Stimulated activated naive CD8-positive, alpha-beta T cell treated with anti-CD3 and anti-CD28 coated beads, Interleukin-15, amount 100 ng/mL, for 72 hours (primary cell): ENCODE measurements at regions not wholly inside any gene's neighbourhood (a gene's known extent, or its start where the extent isn't known, plus 50 kb on each side); places are given as distances from the start of the nearest gene placed in this dataset.
"Not testable (repeated sequence)": the region's sequence is repeated elsewhere in the genome, so short reads cannot be mapped to it uniquely, and the experiment has no call there.

ENCODE experiments used
- ATAC-seq: fragments of 150-1000 bp; cut with Tn5 transposase; 2 replicates; pipeline ENCODE4 v1.10.0; 2021; ENCODE audit warnings: mild to moderate bottlenecking, moderate library complexity
- DNase-seq, 2 donors: peaks; one replicate each; pipeline ENCODE4 v3.0.0; 2021 to 2022
- H3K27ac Mint-ChIP-seq, 2 donors: one replicate each; pipeline ENCODE4 v1.8.0; 2022; ENCODE audit warnings: mild to moderate bottlenecking in 2 of 2, mixed read lengths in 2 of 2, moderate library complexity in 2 of 2
- H3K27me3 Mint-ChIP-seq: one replicate; pipeline ENCODE4 v1.8.0; 2022; ENCODE audit warnings: mixed read lengths
- H3K4me1 Mint-ChIP-seq: one replicate; pipeline ENCODE4 v1.8.0; 2022; ENCODE audit warnings: mild to moderate bottlenecking, mixed read lengths
- H3K4me3 Mint-ChIP-seq, 2 donors: one replicate each; pipeline ENCODE4 v1.8.0; 2022; ENCODE audit warnings: mild to moderate bottlenecking in 2 of 2, mixed read lengths in 2 of 2, moderate library complexity in 1 of 2
- H3K9me3 Mint-ChIP-seq, 2 donors: one replicate each; pipeline ENCODE4 v1.8.0; 2022; ENCODE audit warnings: mixed read lengths in 2 of 2

DNA sequence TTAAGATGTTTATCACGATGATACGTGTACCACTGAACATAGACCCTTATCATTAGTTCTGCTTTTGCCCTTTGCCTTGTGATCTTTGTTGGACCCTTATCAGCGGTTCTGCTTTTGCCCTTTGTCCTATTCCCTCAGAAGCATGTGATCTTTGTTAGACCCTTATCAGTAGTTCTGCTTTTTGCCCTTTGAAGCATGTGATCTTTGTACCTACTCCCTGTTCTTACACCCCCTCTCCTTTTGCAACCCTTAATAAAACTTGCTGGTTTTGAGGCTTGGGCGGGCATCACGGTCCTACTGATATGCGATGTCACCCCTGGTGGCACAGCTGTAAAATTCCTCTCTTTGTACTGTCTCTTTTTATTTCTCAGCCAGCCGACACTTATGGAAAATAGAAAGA, 117.0 kb downstream of the SDHAF3 start:
- H3K4me3 Mint-ChIP-seq, H3K27ac Mint-ChIP-seq, H3K4me1 Mint-ChIP-seq, ATAC-seq, DNase-seq: not testable (repeated sequence)
- Mint-ChIP-seq H3K9me3 (peaks cover 29 to 37% of the 10 kb centered on the region in 2 donors), H3K27me3 (peaks cover 13% of the 10 kb centered on the region)

DNA sequence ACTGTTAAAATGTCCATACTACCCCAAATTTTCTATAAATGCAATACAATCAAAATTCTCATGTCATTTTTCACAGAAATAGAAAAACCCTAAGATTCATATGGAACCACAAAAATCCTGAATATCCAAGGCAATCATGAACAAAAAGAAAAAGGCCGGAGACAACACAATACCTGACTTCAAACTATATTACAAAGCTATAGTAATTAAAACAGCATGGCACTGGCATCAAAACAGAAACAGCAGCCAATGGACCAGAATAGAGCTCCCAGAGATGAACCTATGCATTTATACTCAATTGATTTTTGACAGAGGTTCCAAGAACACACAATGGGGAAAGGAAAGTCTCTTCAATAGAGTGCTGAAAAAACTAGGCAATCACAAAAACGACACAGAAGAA, 128.8 kb downstream of the SDHAF3 start:
- peaks cover 5 to 16% of the 10 kb centered on the region in 2 donors for H3K9me3 Mint-ChIP-seq
- H3K4me3 Mint-ChIP-seq = no peak overlapping the region
- ATAC-seq (no peak), DNase-seq (no peak)
- no peaks in the 10 kb centered on the region for H3K4me1 Mint-ChIP-seq
- no peak overlapping the region for H3K27ac Mint-ChIP-seq
- H3K27me3 Mint-ChIP-seq = no peaks in the 10 kb centered on the region

DNA sequence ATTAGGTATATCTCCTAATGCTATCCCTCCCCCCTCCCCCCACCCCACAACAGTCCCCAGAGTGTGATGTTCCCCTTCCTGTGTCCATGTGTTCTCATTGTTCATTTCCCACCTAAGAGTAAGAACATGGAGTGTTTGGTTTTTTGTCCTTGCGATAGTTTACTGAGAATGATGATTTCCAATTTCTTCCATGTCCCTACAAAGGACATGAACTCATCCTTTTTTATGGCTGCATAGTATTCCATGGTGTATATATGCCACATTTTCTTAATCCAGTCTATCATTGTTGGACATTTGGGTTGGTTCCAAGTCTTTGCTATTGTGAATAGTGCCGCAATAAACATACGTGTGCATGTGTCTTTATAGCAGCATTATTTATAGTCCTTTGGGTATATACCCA, 140.7 kb downstream of the SDHAF3 start:
- not testable (repeated sequence) for H3K4me3 Mint-ChIP-seq

DNA sequence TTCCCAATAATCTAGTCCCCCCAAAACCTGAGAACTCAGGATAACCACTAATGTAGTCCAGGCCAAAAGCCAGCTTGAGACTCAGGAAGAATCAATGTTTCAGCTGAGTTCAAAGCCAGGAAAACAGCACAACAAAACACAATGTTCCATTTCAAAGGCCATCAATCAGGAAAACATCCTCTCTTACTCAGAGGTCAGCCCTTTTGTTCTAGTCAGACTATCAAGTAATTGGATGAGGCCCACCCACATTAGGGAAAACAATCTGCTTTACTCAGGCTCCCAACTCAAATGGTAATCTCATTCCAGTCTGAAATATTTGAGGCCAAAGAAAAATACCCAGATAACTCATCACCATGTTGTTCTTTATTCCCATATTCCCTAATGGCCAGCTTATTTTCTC, 152.2 kb downstream of the SDHAF3 start:
- Mint-ChIP-seq H3K27ac (no peak overlapping the region), H3K4me1 (no peaks in the 10 kb centered on the region), H3K27me3 (peaks cover 13% of the 10 kb centered on the region), H3K9me3 (no peaks in the 10 kb centered on the region), H3K4me3 (no peak overlapping the region)
- no peak for ATAC-seq
- DNase-seq = no peak

More for the DNA sequence above, 140.7 kb downstream of the SDHAF3 start:
- DNase-seq, H3K27ac Mint-ChIP-seq, H3K4me1 Mint-ChIP-seq, ATAC-seq, H3K27me3 Mint-ChIP-seq: not testable (repeated sequence)
- H3K9me3 Mint-ChIP-seq = peaks cover 0 to 12% of the 10 kb centered on the region in 2 donors

DNA sequence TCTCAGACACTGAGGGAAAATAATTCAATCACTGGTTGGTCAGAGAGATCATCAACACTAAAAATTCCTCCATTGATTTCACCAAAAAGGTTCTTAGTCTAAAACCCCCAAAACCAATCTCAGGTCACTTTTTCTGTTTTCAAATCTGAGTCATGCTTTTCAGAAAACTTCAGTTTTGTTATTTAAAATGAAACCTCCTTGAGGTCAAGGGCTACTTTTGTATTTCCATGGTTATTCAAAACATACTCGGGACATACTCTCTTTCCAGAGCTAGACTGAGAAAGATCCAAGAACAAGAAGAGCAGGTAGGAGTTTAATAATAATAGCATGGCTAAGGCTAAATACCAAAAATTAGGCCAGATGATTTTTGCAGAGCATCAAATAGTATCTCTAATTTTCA, 152.8 kb downstream of the SDHAF3 start:
- Mint-ChIP-seq H3K27me3 (peaks cover 13% of the 10 kb centered on the region), H3K9me3 (no peaks in the 10 kb centered on the region), H3K27ac (no peak overlapping the region), H3K4me1 (no peaks in the 10 kb centered on the region), H3K4me3 (no peak overlapping the region)
- no peak for ATAC-seq
- no peak for DNase-seq

DNA sequence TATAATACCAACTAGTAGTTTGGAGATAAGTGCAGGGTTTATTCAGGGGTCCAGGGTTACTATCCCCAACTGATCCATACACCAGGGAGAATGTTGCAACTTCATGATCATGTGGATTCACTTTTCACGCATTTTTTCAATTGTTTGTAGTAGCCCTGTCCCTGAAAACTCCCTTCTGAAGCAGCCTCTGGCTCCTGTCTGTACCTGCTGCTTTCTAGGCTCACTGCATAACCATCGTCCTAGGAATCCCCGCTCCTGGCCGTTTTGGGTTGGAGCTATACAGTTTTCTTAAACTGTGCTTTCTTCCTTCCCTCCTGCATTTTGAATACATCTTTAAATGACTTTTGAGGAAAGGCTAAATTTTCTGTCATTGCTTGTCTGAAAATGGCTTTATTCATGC, 154.1 kb downstream of the SDHAF3 start:
- peaks cover 13% of the 10 kb centered on the region for H3K27me3 Mint-ChIP-seq
- ATAC-seq (no peak), DNase-seq (no peak)
- H3K27ac Mint-ChIP-seq = no peak overlapping the region
- no peaks in the 10 kb centered on the region for H3K9me3 Mint-ChIP-seq
- H3K4me3 Mint-ChIP-seq = no peak overlapping the region
- H3K4me1 Mint-ChIP-seq = no peaks in the 10 kb centered on the region

DNA sequence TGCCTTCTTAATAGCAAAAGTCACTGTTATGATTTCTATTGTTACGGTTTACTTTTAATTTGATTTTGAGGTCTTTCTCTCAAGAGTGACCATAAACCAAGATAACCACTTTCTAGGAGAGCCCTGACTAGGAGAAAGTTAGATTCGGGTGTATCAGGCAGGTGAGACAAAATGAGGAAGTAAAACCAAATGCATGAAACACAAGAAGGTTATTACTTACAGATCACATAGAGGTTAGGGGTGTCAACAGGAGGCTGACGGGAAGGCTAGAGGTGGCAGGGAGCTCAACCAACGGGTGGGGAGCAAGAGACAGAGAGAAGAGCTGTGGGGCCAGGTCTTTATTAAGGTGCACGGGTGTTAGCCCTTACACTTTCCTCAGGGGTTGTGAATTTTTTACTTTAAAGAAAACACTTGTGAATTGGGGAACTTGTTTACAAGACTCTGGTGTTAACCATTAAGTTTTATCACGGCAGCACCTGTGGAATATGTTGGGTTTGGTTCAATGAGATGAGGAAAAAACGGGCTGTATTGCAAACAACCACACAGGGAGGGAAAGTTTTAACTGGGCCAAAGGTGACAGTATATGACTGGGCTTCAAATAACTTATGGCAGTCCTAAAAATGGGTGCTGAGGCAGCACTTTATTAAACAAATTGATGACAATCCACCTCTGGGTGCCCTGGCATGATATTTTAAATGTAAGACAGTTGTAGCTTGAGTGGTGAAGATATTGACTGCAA, 154.9 kb downstream of the SDHAF3 start:
- Mint-ChIP-seq H3K4me3 (no peak overlapping the region), H3K27me3 (peaks cover 13% of the 10 kb centered on the region), H3K9me3 (no peaks in the 10 kb centered on the region)

DNA sequence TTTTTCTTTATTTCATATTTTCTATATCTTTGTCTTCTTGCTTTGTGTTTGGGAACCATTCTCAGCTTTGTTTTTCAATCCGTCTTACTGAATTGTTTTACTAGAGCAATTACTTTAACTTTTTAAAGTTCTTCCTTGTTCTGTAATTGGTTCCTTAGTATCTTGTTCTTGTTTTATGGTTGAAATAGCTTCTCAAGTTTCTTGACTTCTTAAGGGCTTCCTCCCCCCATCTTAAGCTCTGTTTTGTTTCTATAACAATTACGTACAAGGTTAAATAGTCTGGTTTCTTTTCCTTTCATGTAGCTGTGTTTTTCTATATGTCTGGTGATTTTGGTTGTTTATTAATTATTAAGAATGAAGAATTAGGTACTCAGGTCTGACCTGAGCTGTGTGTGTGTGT, 158.0 kb downstream of the SDHAF3 start:
- Mint-ChIP-seq H3K27ac (no peak overlapping the region), H3K9me3 (no peaks in the 10 kb centered on the region), H3K4me3 (no peak overlapping the region), H3K27me3 (peaks cover 13% of the 10 kb centered on the region), H3K4me1 (no peaks in the 10 kb centered on the region)
- DNase-seq (no peak), ATAC-seq (no peak)

More for the DNA sequence above, 154.9 kb downstream of the SDHAF3 start:
- Mint-ChIP-seq H3K27ac (no peak overlapping the region), H3K4me1 (no peaks in the 10 kb centered on the region)
- DNase-seq (no peak), ATAC-seq (no peak)

DNA sequence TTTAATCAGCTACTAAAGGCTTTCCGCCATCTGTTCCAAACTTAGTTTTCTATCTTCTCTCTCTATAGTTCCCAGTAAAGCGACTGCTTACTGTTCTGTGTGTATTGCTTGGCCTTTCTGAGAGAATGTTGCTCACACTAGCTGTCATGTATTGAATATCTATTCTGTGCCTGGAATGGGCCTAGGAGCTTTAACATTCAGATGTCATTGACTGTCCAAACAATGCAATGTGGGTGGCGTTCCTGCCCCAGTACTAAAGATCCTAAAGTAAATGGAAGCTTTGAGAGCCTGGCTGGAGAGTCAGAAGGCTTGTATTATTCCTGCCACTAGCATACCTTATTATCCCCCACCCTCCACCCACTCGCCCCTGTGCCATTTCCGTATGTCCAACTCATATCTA, 163.5 kb downstream of the SDHAF3 start:
- Mint-ChIP-seq H3K4me3 (no peak overlapping the region), H3K27ac (no peak overlapping the region), H3K9me3 (no peaks in the 10 kb centered on the region), H3K27me3 (no peaks in the 10 kb centered on the region), H3K4me1 (no peaks in the 10 kb centered on the region)
- DNase-seq (no peak), ATAC-seq (no peak)

DNA sequence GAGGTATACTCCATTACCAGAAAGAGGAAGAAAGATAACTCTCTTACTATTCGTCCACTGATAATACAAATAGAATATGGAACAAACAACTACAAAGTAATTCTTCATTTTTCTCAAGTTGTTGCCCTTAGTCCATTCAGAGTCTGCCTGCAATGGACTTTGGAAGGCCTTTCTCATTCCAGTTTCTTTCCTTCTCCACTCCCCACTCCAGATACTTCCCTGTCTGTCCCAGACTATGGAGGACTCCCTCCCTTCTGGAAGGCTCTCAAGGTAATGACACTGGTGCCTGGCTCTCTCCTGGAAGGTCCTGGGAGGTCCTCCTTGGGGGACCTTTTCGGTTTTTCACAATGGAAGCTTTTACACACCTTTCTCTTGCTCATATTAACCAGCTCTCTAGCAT, 167.8 kb downstream of the SDHAF3 start:
- Mint-ChIP-seq H3K4me3 (no peak overlapping the region), H3K27me3 (no peaks in the 10 kb centered on the region), H3K9me3 (no peaks in the 10 kb centered on the region), H3K27ac (no peak overlapping the region), H3K4me1 (no peaks in the 10 kb centered on the region)
- DNase-seq (no peak), ATAC-seq (no peak)

DNA sequence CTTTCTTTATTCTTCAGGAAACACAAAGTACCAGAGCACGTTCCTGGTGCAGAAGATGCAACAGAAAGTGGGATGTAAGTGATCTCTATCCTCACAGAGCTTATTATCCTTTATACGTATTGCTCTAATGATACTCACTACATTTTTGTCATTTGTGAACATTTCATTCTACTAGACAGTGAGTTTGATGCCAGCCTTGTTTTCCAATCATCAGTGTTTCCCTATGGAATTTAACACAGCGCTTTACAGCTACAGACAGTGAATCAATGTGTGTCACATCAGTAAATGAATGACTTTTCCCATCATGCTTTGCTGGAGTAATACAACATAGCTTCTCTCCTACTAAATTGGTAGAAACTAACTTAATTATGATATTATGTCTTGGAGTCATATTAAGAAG, 175.5 kb downstream of the SDHAF3 start:
- H3K27ac Mint-ChIP-seq = no peak overlapping the region
- H3K27me3 Mint-ChIP-seq = no peaks in the 10 kb centered on the region
- no peak overlapping the region for H3K4me3 Mint-ChIP-seq
- no peak for DNase-seq
- no peaks in the 10 kb centered on the region for H3K4me1 Mint-ChIP-seq
- ATAC-seq = no peak
- H3K9me3 Mint-ChIP-seq = no peaks in the 10 kb centered on the region

DNA sequence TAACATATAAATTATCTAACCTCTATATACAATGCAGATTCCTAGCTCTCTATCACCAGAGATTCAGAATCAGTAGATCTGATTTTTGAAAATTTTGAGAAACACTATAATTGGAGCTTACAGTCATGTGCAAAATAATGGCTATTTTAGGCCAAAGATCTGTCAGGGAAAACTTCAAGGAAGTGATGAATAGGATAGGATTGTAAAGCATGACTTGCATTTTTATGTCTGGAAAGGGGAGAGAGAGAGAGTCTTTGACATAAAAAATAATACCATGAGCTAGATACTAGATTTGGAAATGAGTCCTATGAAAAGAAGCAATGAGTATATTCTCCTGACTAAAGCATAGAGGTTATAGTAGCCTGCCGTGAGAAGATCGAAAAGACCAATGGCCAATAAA, 181.1 kb downstream of the SDHAF3 start:
- H3K27ac Mint-ChIP-seq = no peak overlapping the region
- no peak for ATAC-seq
- H3K4me1 Mint-ChIP-seq = no peaks in the 10 kb centered on the region
- H3K4me3 Mint-ChIP-seq = no peak overlapping the region
- no peaks in the 10 kb centered on the region for H3K9me3 Mint-ChIP-seq
- no peak for DNase-seq
- H3K27me3 Mint-ChIP-seq = peaks cover 1% of the 10 kb centered on the region

DNA sequence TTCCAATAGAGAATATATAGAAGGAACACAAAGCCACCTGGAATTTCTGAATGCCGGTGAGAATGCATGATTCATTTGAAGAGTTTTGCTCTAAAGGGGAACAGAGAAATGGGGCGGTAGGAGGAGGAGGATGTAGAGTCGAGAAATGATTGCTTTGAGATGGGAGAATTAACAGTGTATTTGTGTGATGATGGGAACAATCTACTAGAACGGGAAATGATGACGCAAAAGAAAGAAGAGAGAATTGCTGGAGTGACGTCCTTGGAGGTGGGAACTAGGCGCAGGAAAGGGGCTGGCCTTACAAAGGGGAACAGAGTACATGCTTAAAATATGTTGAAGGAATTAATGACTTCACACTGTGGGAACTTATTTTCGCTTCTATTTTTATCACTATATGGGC, 188.1 kb downstream of the SDHAF3 start:
- no peak for DNase-seq
- peaks cover 8% of the 10 kb centered on the region for H3K27me3 Mint-ChIP-seq
- H3K27ac Mint-ChIP-seq = peak overlapping the region in 1 of 2 donors; percentile 23
- H3K9me3 Mint-ChIP-seq = peaks cover 5% of the 10 kb centered on the region in 2 donors
- H3K4me3 Mint-ChIP-seq = no peak overlapping the region
- no peaks in the 10 kb centered on the region for H3K4me1 Mint-ChIP-seq
- ATAC-seq = no peak

DNA sequence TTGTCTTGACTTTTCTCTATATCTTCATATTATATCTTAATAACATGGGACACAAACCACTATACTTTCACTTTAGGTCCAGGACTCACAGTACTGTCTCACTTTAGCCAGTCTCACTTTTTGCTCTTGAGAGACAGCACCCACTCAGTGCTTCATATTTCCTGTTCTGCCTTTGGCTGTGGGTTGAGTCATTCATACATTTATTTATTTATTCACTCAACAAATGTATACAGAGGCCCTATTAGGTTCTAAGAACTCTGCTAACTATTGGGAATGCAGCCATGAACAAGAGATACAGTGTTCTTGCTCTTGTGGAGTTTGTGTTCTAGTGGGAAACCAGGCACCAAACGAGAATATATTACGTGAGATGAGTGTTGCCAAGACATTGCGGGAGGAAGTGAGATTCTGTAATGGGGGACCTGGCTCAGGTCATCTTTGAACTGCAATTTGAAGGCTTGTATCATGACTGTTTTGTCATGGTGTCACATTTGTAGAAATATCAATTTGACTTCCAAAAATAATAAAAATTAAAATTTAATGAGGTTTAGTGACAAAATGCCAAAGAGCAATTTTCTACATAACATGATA, 190.1 kb downstream of the SDHAF3 start:
- ATAC-seq (no peak), DNase-seq (no peak)
- H3K9me3 Mint-ChIP-seq = peaks cover 5% of the 10 kb centered on the region in 2 donors
- H3K4me1 Mint-ChIP-seq = no peaks in the 10 kb centered on the region
- H3K4me3 Mint-ChIP-seq = no peak overlapping the region
- no peak overlapping the region for H3K27ac Mint-ChIP-seq
- peaks cover 8% of the 10 kb centered on the region for H3K27me3 Mint-ChIP-seq

DNA sequence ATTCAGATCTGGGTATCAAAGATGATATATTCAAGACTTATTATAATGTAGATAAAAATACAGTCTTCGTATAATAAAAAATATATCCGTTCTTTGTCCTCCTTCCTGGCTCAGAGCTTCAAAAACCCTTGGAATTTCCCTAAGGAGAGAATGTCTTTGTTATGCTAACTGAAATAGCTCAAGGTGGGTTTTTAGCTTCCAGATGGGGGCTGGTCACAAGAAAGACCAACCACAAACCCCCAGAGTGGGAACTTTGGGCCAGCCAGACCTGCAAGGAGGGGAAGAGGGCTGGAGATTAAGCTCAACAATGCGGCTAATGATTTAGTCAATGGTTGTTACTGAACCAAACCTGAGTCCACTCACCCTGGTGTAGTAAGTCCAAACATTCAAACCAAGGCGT, 196.4 kb downstream of the SDHAF3 start:
- Mint-ChIP-seq H3K4me1 (no peaks in the 10 kb centered on the region), H3K9me3 (no peaks in the 10 kb centered on the region), H3K27ac (no peak overlapping the region), H3K27me3 (no peaks in the 10 kb centered on the region), H3K4me3 (no peak overlapping the region)
- no peak for DNase-seq
- ATAC-seq = no peak

DNA sequence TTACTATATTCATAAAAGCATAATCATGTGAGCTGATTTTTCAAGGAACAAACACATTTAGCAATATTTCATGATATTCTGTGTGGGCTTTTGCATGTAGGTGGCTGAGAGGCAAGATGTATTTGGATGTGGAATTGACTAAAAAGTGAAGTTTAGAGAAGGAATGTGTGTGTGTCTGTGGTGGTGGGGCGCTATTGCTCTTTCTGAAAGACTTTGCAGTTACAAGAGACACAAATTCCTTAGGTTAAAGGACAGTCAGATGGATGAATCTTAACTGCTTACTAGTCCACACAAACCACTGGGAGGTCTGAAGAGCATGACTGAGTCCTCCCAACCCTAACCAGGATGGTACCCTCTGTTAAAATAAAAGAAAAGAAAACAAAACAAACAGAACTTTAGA, 200.1 kb downstream of the SDHAF3 start:
- Mint-ChIP-seq H3K9me3 (no peaks in the 10 kb centered on the region), H3K4me3 (no peak overlapping the region), H3K4me1 (no peaks in the 10 kb centered on the region), H3K27ac (no peak overlapping the region), H3K27me3 (no peaks in the 10 kb centered on the region)
- ATAC-seq = no peak
- no peak for DNase-seq

DNA sequence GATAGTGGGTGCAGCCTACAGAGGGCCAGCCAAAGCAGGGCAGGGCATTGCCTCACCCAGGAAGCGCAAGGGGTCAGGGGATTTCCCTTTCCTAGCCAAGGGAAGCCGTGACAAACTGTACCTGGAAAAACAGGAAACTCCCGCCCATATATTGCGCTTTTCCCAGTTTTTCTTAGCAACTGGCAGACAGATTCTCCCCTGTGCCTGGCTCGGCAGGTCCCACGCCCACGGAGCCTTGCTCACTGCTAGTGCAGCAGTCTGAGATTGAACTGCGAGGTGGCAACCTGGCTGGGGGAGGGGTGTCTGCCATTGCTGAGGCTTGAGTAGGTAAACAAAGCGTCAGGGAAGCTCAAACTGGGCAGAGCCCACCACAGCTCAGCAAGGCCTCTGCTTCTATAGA, 212.4 kb downstream of the SDHAF3 start:
- H3K4me1 Mint-ChIP-seq, H3K4me3 Mint-ChIP-seq, H3K27ac Mint-ChIP-seq, H3K27me3 Mint-ChIP-seq, DNase-seq, ATAC-seq: not testable (repeated sequence)
- peaks cover 0 to 13% of the 10 kb centered on the region in 2 donors for H3K9me3 Mint-ChIP-seq
